ENCODE measurements at regions not wholly inside any gene's neighbourhood (a gene's known extent, or its start where the extent isn't known, plus 50 kb on each side); places are given as distances from the start of the nearest gene placed in this dataset.

GRCh38 chr22:27181537-27181936 lies 524.1 kb downstream of the MIAT start:
- peaks cover 3 to 8% (median 4%) of the 10 kb centered on the region in 5 donors for H3K27me3 Mint-ChIP-seq
- H3K36me3 Mint-ChIP-seq: no peaks in the 10 kb centered on the region
- H3K9me3 Mint-ChIP-seq: no peaks in the 10 kb centered on the region
- DNase-seq: no peak
- ATAC-seq: no peak
- H3K4me1 Mint-ChIP-seq: no peaks in the 10 kb centered on the region
- POLR2A ChIA-PET: no interaction called here
- no peak overlapping the region for H3K27ac Mint-ChIP-seq
- no peak overlapping the region for H3K4me3 Mint-ChIP-seq

- Mint-ChIP-seq H3K4me3 (no peak overlapping the region), H3K4me1 (no peaks in the 10 kb centered on the region), H3K9me3 (no peaks in the 10 kb centered on the region), H3K27ac (no peak overlapping the region), H3K36me3 (no peaks in the 10 kb centered on the region), H3K27me3 (peaks cover 0 to 15% (median 2%) of the 10 kb centered on the region in 5 donors)
- DNase-seq: no peak
- POLR2A ChIA-PET: no interaction called here
- ATAC-seq: no peak
These were observed 526.1 kb downstream of the MIAT start for GRCh38 chr22:27183474-27183873.

GRCh38 chr22:27185099-27185709 lies 527.8 kb downstream of the MIAT start:
- ATAC-seq (no peak), DNase-seq (no peak)
- POLR2A ChIA-PET: no interaction called here
- H3K27ac Mint-ChIP-seq: no peak overlapping the region
- peaks cover 0 to 5% (median 0%) of the 10 kb centered on the region in 9 donors for H3K9me3 Mint-ChIP-seq
- H3K36me3 Mint-ChIP-seq: no peaks in the 10 kb centered on the region
- H3K4me3 Mint-ChIP-seq: no peak overlapping the region
- peaks cover 0 to 32% (median 11%) of the 10 kb centered on the region in 5 donors for H3K27me3 Mint-ChIP-seq
- no peaks in the 10 kb centered on the region for H3K4me1 Mint-ChIP-seq

- Mint-ChIP-seq H3K4me3 (no peak overlapping the region), H3K9me3 (peaks cover 0 to 9% (median 0%) of the 10 kb centered on the region in 9 donors), H3K27me3 (peaks cover 0 to 36% (median 11%) of the 10 kb centered on the region in 5 donors), H3K4me1 (no peaks in the 10 kb centered on the region), H3K27ac (no peak overlapping the region), H3K36me3 (peaks cover 0 to 3% (median 0%) of the 10 kb centered on the region in 3 donors)
- ATAC-seq (no peak), DNase-seq (no peak)
- POLR2A ChIA-PET: no interaction called here
These were observed 528.4 kb downstream of the MIAT start for GRCh38 chr22:27185760-27186302.

GRCh38 chr22:27186643-27187042 lies 529.3 kb downstream of the MIAT start:
- no peak for DNase-seq
- H3K27ac Mint-ChIP-seq: no peak overlapping the region
- H3K36me3 Mint-ChIP-seq: peaks cover 0 to 10% (median 0%) of the 10 kb centered on the region in 3 donors
- H3K9me3 Mint-ChIP-seq: peaks cover 0 to 16% (median 0%) of the 10 kb centered on the region in 9 donors
- no peak for ATAC-seq
- POLR2A ChIA-PET: no interaction called here
- no peaks in the 10 kb centered on the region for H3K4me1 Mint-ChIP-seq
- peaks cover 0 to 36% (median 11%) of the 10 kb centered on the region in 5 donors for H3K27me3 Mint-ChIP-seq
- H3K4me3 Mint-ChIP-seq: no peak overlapping the region

GRCh38 chr22:27192135-27192829 lies 534.9 kb downstream of the MIAT start:
- peaks cover 7 to 63% (median 28%) of the 10 kb centered on the region in 5 donors for H3K27me3 Mint-ChIP-seq
- no peak overlapping the region for H3K27ac Mint-ChIP-seq

GRCh38 chr22:27193215-27193614 lies 535.8 kb downstream of the MIAT start:
- peaks cover 7 to 59% (median 28%) of the 10 kb centered on the region in 5 donors for H3K27me3 Mint-ChIP-seq
- no peak overlapping the region for H3K27ac Mint-ChIP-seq
- H3K36me3 Mint-ChIP-seq: peaks cover 0 to 10% (median 0%) of the 10 kb centered on the region in 3 donors
- H3K9me3 Mint-ChIP-seq: peaks cover 0 to 20% (median 3%) of the 10 kb centered on the region in 9 donors
- H3K4me1 Mint-ChIP-seq: no peaks in the 10 kb centered on the region
- ATAC-seq (no peak), DNase-seq (no peak)
- H3K4me3 Mint-ChIP-seq: no peak overlapping the region
- POLR2A ChIA-PET: no interaction called here

More at GRCh38 chr22:27192135-27192829, 534.9 kb downstream of the MIAT start:
- peaks cover 0 to 20% (median 1%) of the 10 kb centered on the region in 9 donors for H3K9me3 Mint-ChIP-seq
- ATAC-seq (no peak), DNase-seq (no peak)
- H3K4me1 Mint-ChIP-seq: no peaks in the 10 kb centered on the region
- no peak overlapping the region for H3K4me3 Mint-ChIP-seq
- POLR2A ChIA-PET: no interaction called here
- peaks cover 0 to 10% (median 0%) of the 10 kb centered on the region in 3 donors for H3K36me3 Mint-ChIP-seq

- ATAC-seq (no peak), DNase-seq (no peak)
- no peak overlapping the region for H3K27ac Mint-ChIP-seq
- H3K9me3 Mint-ChIP-seq: peaks cover 0 to 20% (median 3%) of the 10 kb centered on the region in 9 donors
- peaks cover 0 to 10% (median 0%) of the 10 kb centered on the region in 3 donors for H3K36me3 Mint-ChIP-seq
- POLR2A ChIA-PET: no interaction called here
- no peaks in the 10 kb centered on the region for H3K4me1 Mint-ChIP-seq
- H3K4me3 Mint-ChIP-seq: no peak overlapping the region
- H3K27me3 Mint-ChIP-seq: peaks cover 7 to 54% (median 25%) of the 10 kb centered on the region in 5 donors
These were observed 536.2 kb downstream of the MIAT start for GRCh38 chr22:27193636-27194035.

GRCh38 chr22:27194096-27194748 lies 536.8 kb downstream of the MIAT start:
- Mint-ChIP-seq H3K9me3 (peaks cover 0 to 20% (median 3%) of the 10 kb centered on the region in 9 donors), H3K27ac (no peak overlapping the region), H3K4me1 (no peaks in the 10 kb centered on the region), H3K36me3 (peaks cover 0 to 10% (median 0%) of the 10 kb centered on the region in 3 donors), H3K27me3 (peaks cover 6 to 49% (median 19%) of the 10 kb centered on the region in 5 donors), H3K4me3 (no peak overlapping the region)
- DNase-seq: no peak
- POLR2A ChIA-PET: no interaction called here
- ATAC-seq: no peak

GRCh38 chr22:27195094-27195493 lies 537.7 kb downstream of the MIAT start:
- no peak for DNase-seq
- POLR2A ChIA-PET: no interaction called here
- H3K9me3 Mint-ChIP-seq: peaks cover 0 to 20% (median 3%) of the 10 kb centered on the region in 9 donors
- no peak overlapping the region for H3K4me3 Mint-ChIP-seq
- no peaks in the 10 kb centered on the region for H3K4me1 Mint-ChIP-seq
- ATAC-seq: no peak
- peaks cover 6 to 47% (median 15%) of the 10 kb centered on the region in 5 donors for H3K27me3 Mint-ChIP-seq
- no peak overlapping the region for H3K27ac Mint-ChIP-seq
- peaks cover 0 to 10% (median 0%) of the 10 kb centered on the region in 3 donors for H3K36me3 Mint-ChIP-seq

GRCh38 chr22:27195494-27195893 lies 538.1 kb downstream of the MIAT start:
- Mint-ChIP-seq H3K36me3 (peaks cover 0 to 10% (median 0%) of the 10 kb centered on the region in 3 donors), H3K9me3 (peaks cover 0 to 19% (median 3%) of the 10 kb centered on the region in 9 donors), H3K27me3 (peaks cover 6 to 47% (median 17%) of the 10 kb centered on the region in 5 donors), H3K4me3 (no peak overlapping the region), H3K27ac (no peak overlapping the region), H3K4me1 (no peaks in the 10 kb centered on the region)
- DNase-seq (no peak), ATAC-seq (no peak)
- POLR2A ChIA-PET: no interaction called here

GRCh38 chr22:27196606-27197005 lies 539.2 kb downstream of the MIAT start:
- ATAC-seq (no peak), DNase-seq (no peak)
- Mint-ChIP-seq H3K27ac (no peak overlapping the region), H3K4me3 (no peak overlapping the region), H3K9me3 (peaks cover 0 to 8% (median 2%) of the 10 kb centered on the region in 9 donors), H3K27me3 (peaks cover 10 to 54% (median 21%) of the 10 kb centered on the region in 5 donors), H3K4me1 (no peaks in the 10 kb centered on the region), H3K36me3 (no peaks in the 10 kb centered on the region)
- POLR2A ChIA-PET: no interaction called here

- POLR2A ChIA-PET: no interaction called here
- no peak overlapping the region for H3K4me3 Mint-ChIP-seq
- no peak for DNase-seq
These were observed 539.7 kb downstream of the MIAT start for GRCh38 chr22:27197052-27197451.

More at GRCh38 chr22:27197052-27197451, 539.7 kb downstream of the MIAT start:
- H3K27me3 Mint-ChIP-seq: peaks cover 10 to 57% (median 20%) of the 10 kb centered on the region in 5 donors
- no peak for ATAC-seq
- H3K27ac Mint-ChIP-seq: no peak overlapping the region
- peaks cover 0 to 6% (median 0%) of the 10 kb centered on the region in 9 donors for H3K9me3 Mint-ChIP-seq
- H3K36me3 Mint-ChIP-seq: no peaks in the 10 kb centered on the region
- H3K4me1 Mint-ChIP-seq: no peaks in the 10 kb centered on the region

Data from naive thymus-derived CD8-positive, alpha-beta T cell (primary cell).